Forelimb muscle (tissue), 1 donor: ENCODE measurements at regions not wholly inside any gene's neighbourhood (a gene's known extent, or its start where the extent isn't known, plus 50 kb on each side); places are given as distances from the start of the nearest gene placed in this dataset.

Experiments
- DNase-seq: peaks from one replicate; pipeline ENCODE4 v3.0.0-alpha.2; 2013; ENCODE audit warnings: low read depth

- DNase-seq = no peak
Observed at GRCh38 chr11:121692236-121692635, 239.5 kb upstream of the SORL1-AS1 start.

DNA sequence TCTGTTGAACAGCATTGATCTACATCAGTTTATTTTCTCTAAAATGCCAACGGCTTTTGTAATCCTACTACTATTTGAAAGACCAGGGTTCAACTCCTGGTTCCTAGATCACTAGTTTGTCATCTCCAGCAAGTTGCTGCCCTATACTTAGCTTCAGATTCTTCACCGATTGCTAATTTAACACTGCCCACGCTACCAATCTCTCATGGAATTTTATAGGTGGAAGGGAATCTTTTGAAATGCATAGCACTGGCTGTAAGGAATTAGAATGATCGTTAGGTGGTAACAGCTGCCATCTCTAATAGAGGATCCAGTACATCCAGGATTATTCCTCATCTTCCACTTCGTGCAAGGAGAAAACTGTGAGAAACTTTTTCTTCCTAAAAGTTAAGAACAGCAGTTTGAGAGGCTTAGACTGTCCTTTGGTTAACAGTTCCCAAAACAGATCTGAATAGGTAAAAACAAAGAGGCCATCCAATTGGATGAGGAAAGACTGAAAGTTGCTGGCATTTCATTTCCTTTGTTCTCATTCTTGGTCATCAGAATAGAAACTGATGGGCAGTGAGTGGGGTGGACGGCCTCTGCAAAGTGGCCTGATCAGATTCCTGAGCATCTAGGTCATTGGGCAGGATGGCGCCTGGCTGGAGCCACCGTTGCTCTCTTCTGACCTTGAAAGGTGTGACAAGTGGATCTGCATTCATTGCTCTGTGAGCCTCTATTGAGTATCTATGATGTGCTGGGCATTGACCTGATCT lies 236.3 kb upstream of the SORL1-AS1 start:
- no peak for DNase-seq

- DNase-seq = no peak
Observed at GRCh38 chr11:121688055-121688491, 235.3 kb upstream of the SORL1-AS1 start.

GRCh38 chr11:121683791-121684190 lies 231.0 kb upstream of the SORL1-AS1 start:
- no peak for DNase-seq
